LNCaP clone FGC (cell line): ENCODE measurements at regions not wholly inside any gene's neighbourhood (a gene's known extent, or its start where the extent isn't known, plus 50 kb on each side); places are given as distances from the start of the nearest gene placed in this dataset.

Experiments
- DNase-seq: peaks from one replicate; pipeline ENCODE4 v3.0.0-alpha.2; 2011; ENCODE audit warnings: low read depth
- H3K4me3 ChIP-seq: 2 replicates; pipeline ENCODE4 v1.5.1; 2011; ENCODE audit warnings: mild to moderate bottlenecking, low read depth, low read length, control low read depth
- CTCF ChIP-seq: IDR thresholded peaks from 2 replicates; pipeline ENCODE4 v1.5.1; 2012; ENCODE audit warnings: mild to moderate bottlenecking; ENCODE audit not compliant: control insufficient read depth, insufficient read depth; ENCODE audit errors: extremely low read depth

- TF ChIP-seq CTCF, result no peak
- H3K4me3 ChIP-seq, result no peak overlapping the region
- DNase-seq, result no peak
These were observed 188.8 kb upstream of the PAPPA start for GRCh38 chr9:115964710-115965347.

- TF ChIP-seq CTCF, result no peak
- H3K4me3 ChIP-seq, result no peak overlapping the region
- no peak for DNase-seq
These were observed 186.9 kb upstream of the PAPPA start for GRCh38 chr9:115966660-115967059.

- H3K4me3 ChIP-seq, result no peak overlapping the region
- TF ChIP-seq CTCF, result no peak
- DNase-seq, result no peak
These were observed 184.5 kb upstream of the PAPPA start for GRCh38 chr9:115969096-115969495.

GRCh38 chr9:115972362-115972761, 181.2 kb upstream of the PAPPA start:
- no peak overlapping the region for H3K4me3 ChIP-seq
- DNase-seq, result no peak
- TF ChIP-seq CTCF, result no peak

- H3K4me3 ChIP-seq, result no peak overlapping the region
- no peak for DNase-seq
- no peak for TF ChIP-seq CTCF
These were observed 180.6 kb upstream of the PAPPA start for GRCh38 chr9:115972843-115973595.

GRCh38 chr9:115976781-115977180, 176.8 kb upstream of the PAPPA start:
- H3K4me3 ChIP-seq, result no peak overlapping the region
- DNase-seq, result no peak
- no peak for TF ChIP-seq CTCF

- TF ChIP-seq CTCF, result no peak
- H3K4me3 ChIP-seq, result no peak overlapping the region
- DNase-seq, result no peak
These were observed 175.5 kb upstream of the PAPPA start for GRCh38 chr9:115978091-115978490.
